ENCODE measurements at regions not wholly inside any gene's neighbourhood (a gene's known extent, or its start where the extent isn't known, plus 50 kb on each side); places are given as distances from the start of the nearest gene placed in this dataset.
A peak's percentile ranks its signal among the peaks of the same experiment; 100 is the strongest.

- Histone ChIP-seq H3K4me1 (peaks cover 0 to 11% (median 0%) of the 10 kb centered on the region in 4 donors), H3K27me3 (no peaks in the 10 kb centered on the region), H3K27ac (no peak overlapping the region), H3K4me3 (no peak overlapping the region), H3K9me3 (no peaks in the 10 kb centered on the region), H3K36me3 (no peaks in the 10 kb centered on the region)
- TF ChIP-seq CTCF (IDR thresholded peaks at IDR 0.05) (no peak), POLR2A (IDR thresholded peaks at IDR 0.05) (no peak)
- DNase-seq, result no peak
These were observed 596.8 kb upstream of the JAG1 start for GRCh38 chr20:11270566-11270965.

GRCh38 chr20:11271319-11271718 is 597.5 kb upstream of the JAG1 start:
- H3K9me3 ChIP-seq, result no peaks in the 10 kb centered on the region
- no peak for DNase-seq
- no peak for TF ChIP-seq CTCF (IDR thresholded peaks at IDR 0.05)
- TF ChIP-seq POLR2A (IDR thresholded peaks at IDR 0.05), result no peak
- H3K27me3 ChIP-seq, result no peaks in the 10 kb centered on the region
- no peak overlapping the region for H3K4me3 ChIP-seq
- peaks cover 0 to 11% (median 0%) of the 10 kb centered on the region in 4 donors for H3K4me1 ChIP-seq
- H3K27ac ChIP-seq, result no peak overlapping the region
- no peaks in the 10 kb centered on the region for H3K36me3 ChIP-seq

- Histone ChIP-seq H3K9me3 (no peaks in the 10 kb centered on the region), H3K27ac (no peak overlapping the region), H3K36me3 (no peaks in the 10 kb centered on the region), H3K4me1 (peaks cover 0 to 10% (median 0%) of the 10 kb centered on the region in 4 donors), H3K27me3 (no peaks in the 10 kb centered on the region), H3K4me3 (no peak overlapping the region)
- no peak for DNase-seq
- TF ChIP-seq CTCF (IDR thresholded peaks at IDR 0.05) (no peak), POLR2A (IDR thresholded peaks at IDR 0.05) (no peak)
These were observed 598.3 kb upstream of the JAG1 start for GRCh38 chr20:11271920-11272594.

- DNase-seq, result peak in 1 of 3 donors; percentile 61
These were observed 600.4 kb upstream of the JAG1 start for GRCh38 chr20:11274141-11274594.

DNA sequence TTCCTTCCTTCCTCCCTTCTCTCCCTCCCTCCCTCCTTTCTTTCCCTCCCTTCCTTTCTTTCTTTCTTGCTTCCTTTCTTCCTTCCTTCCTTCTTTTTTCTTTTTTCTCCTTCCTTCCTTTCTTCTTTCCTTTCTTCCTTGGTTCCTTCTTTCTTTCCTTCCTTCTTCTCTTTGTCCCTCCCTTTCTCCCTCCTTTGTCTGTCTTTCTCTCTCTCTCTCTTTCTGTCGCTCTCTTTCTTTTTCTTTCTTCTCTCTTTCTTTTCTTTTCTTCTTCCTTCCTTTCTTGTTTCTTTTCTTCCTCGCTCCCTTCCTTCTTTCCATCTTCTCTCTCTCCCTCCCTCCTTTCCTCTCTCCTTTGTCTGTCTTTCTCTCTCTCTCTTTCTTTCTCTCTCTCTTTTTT is 601.9 kb upstream of the JAG1 start:
- Histone ChIP-seq H3K4me1 (no peaks in the 10 kb centered on the region), H3K36me3 (no peaks in the 10 kb centered on the region), H3K27ac (no peak overlapping the region), H3K27me3 (no peaks in the 10 kb centered on the region), H3K9me3 (no peaks in the 10 kb centered on the region), H3K4me3 (no peak overlapping the region)
- TF ChIP-seq POLR2A (IDR thresholded peaks at IDR 0.05), result no peak
- no peak for TF ChIP-seq CTCF (IDR thresholded peaks at IDR 0.05)
- no peak for DNase-seq

More at GRCh38 chr20:11274141-11274594, 600.4 kb upstream of the JAG1 start:
- Histone ChIP-seq H3K4me3 (no peak overlapping the region), H3K27me3 (no peaks in the 10 kb centered on the region), H3K36me3 (no peaks in the 10 kb centered on the region), H3K27ac (no peak overlapping the region), H3K4me1 (no peaks in the 10 kb centered on the region), H3K9me3 (no peaks in the 10 kb centered on the region)
- TF ChIP-seq CTCF (IDR thresholded peaks at IDR 0.05) (peak in 4 of 6 experiments; percentile 22 to 83 (median 76)), POLR2A (IDR thresholded peaks at IDR 0.05) (no peak)

Measured in Peyer's patch (tissue), 4 donors.